PC-3 (cell line): ENCODE measurements at regions not wholly inside any gene's neighbourhood (a gene's known extent, or its start where the extent isn't known, plus 50 kb on each side); places are given as distances from the start of the nearest gene placed in this dataset.

Experiments used
- ATAC-seq: fragments of 200-7000 bp; cut with Tn5 transposase; 2 replicates; pipeline ENCODE4 v1.9.1; 2020; ENCODE audit warnings: mild to moderate bottlenecking, moderate library complexity
- BruUV-seq: library from RNA; stranded (reverse); fragments of 400-500 nt; replicated peaks from 2 replicates; lab custom pipeline; 2021; lab: Mats Ljungman, UMichigan
- CTCF ChIA-PET: fragments of 300-600 bp; sonication (Branson Sonifier 250); formaldehyde crosslinking; loops from one replicate; lab custom pipeline; 2022; ENCODE audit warnings: antibody characterized with exemption; lab: Charles Lee
- POLR2A ChIA-PET: fragments of 300-600 bp; sonication (Branson Sonifier 250); formaldehyde crosslinking; loops from one replicate; lab custom pipeline; 2022; ENCODE audit warnings: antibody characterized with exemption; ENCODE audit not compliant: unreplicated experiment; lab: Charles Lee
- DNase-seq: peaks from one replicate; pipeline ENCODE4 v3.0.0-alpha.2; 2015
- H2AFZ ChIP-seq: fragments of 300-600 bp; sonication (generic); 2 replicates; pipeline ENCODE4 v1.6.0; 2016; ENCODE audit warnings: antibody characterized with exemption, low read length
- H3F3A ChIP-seq: fragments of 300-600 bp; sonication (generic); one replicate; pipeline ENCODE4 v1.6.0; 2017; ENCODE audit warnings: antibody characterized with exemption, low read length, control low read depth, mild to moderate bottlenecking; ENCODE audit not compliant: unreplicated experiment
- H3K27ac ChIP-seq: fragments of 300-600 bp; sonication (generic); 2 replicates; pipeline ENCODE4 v1.5.1; 2016; ENCODE audit warnings: mild to moderate bottlenecking, low read length
- H3K27me3 ChIP-seq: fragments of 300-600 bp; sonication (generic); 2 replicates; pipeline ENCODE4 v1.6.1; 2016; ENCODE audit warnings: low read length, mixed read lengths
- H3K36me3 ChIP-seq: fragments of 300-600 bp; sonication (generic); 2 replicates; pipeline ENCODE4 v1.6.1; 2016; ENCODE audit warnings: low read depth, mixed run types, low read length, mixed read lengths
- H3K4me1 ChIP-seq: fragments of 300-600 bp; sonication (generic); 2 replicates; pipeline ENCODE4 v1.5.1; 2016; ENCODE audit warnings: low read length; ENCODE audit not compliant: insufficient read depth
- H3K4me2 ChIP-seq: fragments of 300-600 bp; sonication (generic); 2 replicates; pipeline ENCODE4 v1.6.0; 2016; ENCODE audit warnings: low read length
- H3K4me3 ChIP-seq: fragments of 300-600 bp; sonication (generic); 2 replicates; pipeline ENCODE4 v1.5.1; 2016; ENCODE audit warnings: mild to moderate bottlenecking, low read length, mixed read lengths
- H3K79me2 ChIP-seq: fragments of 300-600 bp; sonication (generic); 2 replicates; pipeline ENCODE4 v1.6.1; 2017; ENCODE audit warnings: low read length, mixed read lengths
- H3K9ac ChIP-seq: fragments of 300-600 bp; sonication (generic); 2 replicates; pipeline ENCODE4 v1.6.0; 2016; ENCODE audit warnings: mild to moderate bottlenecking, low read length
- H3K9me2 ChIP-seq: fragments of 300-600 bp; sonication (generic); replicated peaks from 2 replicates; pipeline ENCODE4 v1.6.1; 2016; ENCODE audit warnings: mixed run types, low read length, mixed read lengths
- H3K9me3 ChIP-seq: fragments of 300-600 bp; sonication (generic); 2 replicates; pipeline ENCODE4 v1.6.1; 2016; ENCODE audit warnings: low read length, mixed read lengths
- H4K20me1 ChIP-seq: fragments of 300-600 bp; sonication (generic); 2 replicates; pipeline ENCODE4 v1.6.1; 2016; ENCODE audit warnings: low read length, mixed read lengths
- EZH2 ChIP-seq: fragments of 300-600 bp; sonication (generic); IDR thresholded peaks from one replicate; pipeline ENCODE4 v1.6.1; 2017; ENCODE audit warnings: antibody characterized with exemption, mild to moderate bottlenecking, low read length; ENCODE audit not compliant: unreplicated experiment
- EZH2phosphoT487 ChIP-seq: fragments of 300-600 bp; sonication (generic); IDR thresholded peaks from 2 replicates; pipeline ENCODE4 v1.6.1; 2018; ENCODE audit warnings: mild to moderate bottlenecking, antibody characterized with exemption, low read length, borderline replicate concordance
- intact Hi-C: fragments of 100-400 bp; cut with micrococcal nuclease; formaldehyde crosslinking; loops from 2 replicates; pipeline ENCODE4 v1.9.0; 2023
- TF ChIP-seq, protein P1 (sequence below): fragments of 300-600 bp; sonication (generic); conservative IDR thresholded peaks from 2 replicates; pipeline ENCODE4 v1.5.1; 2017; ENCODE audit warnings: antibody characterized with exemption, low read depth, mild to moderate bottlenecking, low read length

DNA sequence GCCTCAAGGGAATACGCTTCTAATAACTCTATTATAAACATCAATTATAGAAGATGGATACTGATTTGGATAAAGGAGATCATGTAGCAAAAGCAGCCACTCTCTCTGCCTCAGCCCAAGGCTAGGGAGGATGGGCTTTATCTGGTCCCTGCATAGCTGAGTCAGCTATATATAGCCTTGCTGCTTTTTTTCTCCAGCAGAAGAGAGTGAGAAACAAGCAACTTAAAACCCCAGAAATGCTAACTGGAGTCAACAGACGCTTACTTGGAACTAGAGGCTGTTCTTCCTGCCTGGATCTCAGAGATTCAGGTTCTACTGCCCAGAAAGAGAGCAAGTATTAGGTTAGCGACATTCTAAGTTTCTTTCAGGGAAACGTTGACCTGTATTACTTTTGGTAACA, 426.7 kb upstream of the KLHL29 start:
- ChIA-PET POLR2A (no interaction called here), CTCF (no interaction called here)
- ATAC-seq (no peak), DNase-seq (no peak)
- H3K4me1 ChIP-seq = no peaks in the 10 kb centered on the region
- H3K36me3 ChIP-seq = no peaks in the 10 kb centered on the region
- BruUV-seq = no TSS peak
- H4K20me1 ChIP-seq = no peaks in the 10 kb centered on the region
- no peaks in the 10 kb centered on the region for H3K27me3 ChIP-seq
- no peaks in the 10 kb centered on the region for H3F3A ChIP-seq
- H2AFZ ChIP-seq = no peak overlapping the region
- intact Hi-C loops = no loop called here
- no peaks in the 10 kb centered on the region for H3K79me2 ChIP-seq
- TF ChIP-seq, protein P1, sequence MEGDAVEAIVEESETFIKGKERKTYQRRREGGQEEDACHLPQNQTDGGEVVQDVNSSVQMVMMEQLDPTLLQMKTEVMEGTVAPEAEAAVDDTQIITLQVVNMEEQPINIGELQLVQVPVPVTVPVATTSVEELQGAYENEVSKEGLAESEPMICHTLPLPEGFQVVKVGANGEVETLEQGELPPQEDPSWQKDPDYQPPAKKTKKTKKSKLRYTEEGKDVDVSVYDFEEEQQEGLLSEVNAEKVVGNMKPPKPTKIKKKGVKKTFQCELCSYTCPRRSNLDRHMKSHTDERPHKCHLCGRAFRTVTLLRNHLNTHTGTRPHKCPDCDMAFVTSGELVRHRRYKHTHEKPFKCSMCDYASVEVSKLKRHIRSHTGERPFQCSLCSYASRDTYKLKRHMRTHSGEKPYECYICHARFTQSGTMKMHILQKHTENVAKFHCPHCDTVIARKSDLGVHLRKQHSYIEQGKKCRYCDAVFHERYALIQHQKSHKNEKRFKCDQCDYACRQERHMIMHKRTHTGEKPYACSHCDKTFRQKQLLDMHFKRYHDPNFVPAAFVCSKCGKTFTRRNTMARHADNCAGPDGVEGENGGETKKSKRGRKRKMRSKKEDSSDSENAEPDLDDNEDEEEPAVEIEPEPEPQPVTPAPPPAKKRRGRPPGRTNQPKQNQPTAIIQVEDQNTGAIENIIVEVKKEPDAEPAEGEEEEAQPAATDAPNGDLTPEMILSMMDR = no peak
- TF ChIP-seq EZH2phosphoT487 = no peak
- TF ChIP-seq EZH2 = no peak
- no peak overlapping the region for H3K4me2 ChIP-seq
- H3K9ac ChIP-seq = no peak overlapping the region
- H3K27ac ChIP-seq = no peak overlapping the region
- H3K4me3 ChIP-seq = no peak overlapping the region
- H3K9me3 ChIP-seq = no peaks in the 10 kb centered on the region
- H3K9me2 ChIP-seq = no peaks in the 10 kb centered on the region

DNA sequence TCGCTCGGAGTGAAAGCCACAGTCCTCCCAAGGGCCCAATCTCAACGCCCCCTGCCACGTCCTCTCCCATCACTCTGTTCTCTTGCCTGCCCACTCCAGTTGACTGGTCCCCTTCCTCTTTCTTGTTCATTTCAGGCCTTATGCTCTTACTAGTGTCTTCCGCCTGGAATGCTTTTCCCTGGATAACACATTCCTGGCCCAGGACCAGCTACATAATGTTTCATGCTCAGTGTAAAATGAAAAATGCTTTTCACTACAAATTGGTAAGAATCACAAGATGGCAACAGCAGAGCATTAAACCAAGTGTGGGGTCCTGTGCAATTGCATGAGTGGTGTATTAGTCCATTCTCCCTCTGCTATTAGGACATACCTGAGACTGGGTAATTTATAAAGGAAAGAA, 417.2 kb upstream of the KLHL29 start:
- no peaks in the 10 kb centered on the region for H3F3A ChIP-seq
- intact Hi-C loops = no loop called here
- H3K4me1 ChIP-seq = no peaks in the 10 kb centered on the region
- H2AFZ ChIP-seq = no peak overlapping the region
- no peak overlapping the region for H3K4me2 ChIP-seq
- no peaks in the 10 kb centered on the region for H3K79me2 ChIP-seq
- ChIA-PET POLR2A (no interaction called here), CTCF (no interaction called here)
- H4K20me1 ChIP-seq = no peaks in the 10 kb centered on the region
- no peaks in the 10 kb centered on the region for H3K36me3 ChIP-seq
- TF ChIP-seq EZH2phosphoT487 (no peak), EZH2 (no peak)
- TF ChIP-seq, protein P1 = no peak
- no peaks in the 10 kb centered on the region for H3K27me3 ChIP-seq
- 0 out of 2 replicates have a peak, but pooled peaks cover 7% of the 10 kb centered on the region for H3K9me3 ChIP-seq
- no peak overlapping the region for H3K27ac ChIP-seq
- ATAC-seq (no peak), DNase-seq (no peak)
- H3K9ac ChIP-seq = no peak overlapping the region
- no peak overlapping the region for H3K4me3 ChIP-seq
- BruUV-seq = no TSS peak
- no peaks in the 10 kb centered on the region for H3K9me2 ChIP-seq

DNA sequence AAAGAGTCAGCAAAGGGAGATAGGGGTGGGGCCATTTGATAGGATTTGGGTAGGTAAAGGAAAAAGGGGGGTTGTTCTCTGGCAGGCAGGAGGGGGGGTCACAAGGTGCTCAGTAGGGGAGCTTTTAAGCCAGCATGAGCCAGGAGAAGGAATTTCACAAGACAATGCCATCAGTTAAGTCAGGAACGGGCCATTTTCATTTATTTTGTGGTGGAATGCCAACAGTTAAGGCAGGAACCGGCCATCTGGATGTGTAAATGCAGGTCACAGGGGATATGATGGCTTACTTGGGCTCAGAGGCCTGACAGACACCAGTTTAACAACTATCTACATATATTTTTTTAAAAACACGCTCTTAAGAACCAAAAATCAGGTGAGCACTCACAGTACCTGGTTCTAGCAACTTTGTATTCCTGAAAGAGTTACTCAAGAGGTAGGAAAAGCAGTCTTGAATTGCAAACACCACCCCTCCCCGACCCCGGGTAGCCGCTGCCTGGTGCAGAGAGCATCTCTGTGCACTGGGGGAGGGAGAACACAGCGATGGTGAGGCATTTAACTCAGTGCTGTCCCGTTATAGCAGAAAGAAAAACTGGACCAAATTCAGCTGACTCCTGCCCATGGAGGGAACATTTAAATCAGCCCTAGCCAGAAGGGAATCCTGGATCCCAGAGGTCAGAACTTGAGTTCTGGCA, 414.5 kb upstream of the KLHL29 start:
- H3K9me2 ChIP-seq = no peaks in the 10 kb centered on the region
- DNase-seq = no peak
- no peak for ATAC-seq
- H3K4me3 ChIP-seq = no peak overlapping the region
- H3K79me2 ChIP-seq = no peaks in the 10 kb centered on the region
- TF ChIP-seq, protein P1 = no peak
- no peak for TF ChIP-seq EZH2
- no peak for TF ChIP-seq EZH2phosphoT487
- H3K9ac ChIP-seq = no peak overlapping the region
- ChIA-PET POLR2A (no interaction called here), CTCF (no interaction called here)
- H3K4me2 ChIP-seq = no peak overlapping the region
- no peaks in the 10 kb centered on the region for H3K4me1 ChIP-seq
- no peaks in the 10 kb centered on the region for H3F3A ChIP-seq
- H2AFZ ChIP-seq = no peak overlapping the region
- intact Hi-C loops = no loop called here
- no peaks in the 10 kb centered on the region for H3K36me3 ChIP-seq
- no peak overlapping the region for H3K27ac ChIP-seq
- no peaks in the 10 kb centered on the region for H3K27me3 ChIP-seq
- H4K20me1 ChIP-seq = no peaks in the 10 kb centered on the region
- 0 out of 2 replicates have a peak, but pooled peaks cover 5% of the 10 kb centered on the region for H3K9me3 ChIP-seq
- no TSS peak for BruUV-seq
